ENCODE measurements at regions not wholly inside any gene's neighbourhood (a gene's known extent, or its start where the extent isn't known, plus 50 kb on each side); places are given as distances from the start of the nearest gene placed in this dataset.

- Histone ChIP-seq H3K4me3 (ENCODE audit: low read depth, low read length) (no peak overlapping the region), H3K9ac (ENCODE audit: low read depth, low read length) (no peak overlapping the region), H3K9me3 (ENCODE audit: control insufficient read depth, insufficient read depth, low read length) (no peaks in the 10 kb centered on the region), H3K4me1 (ENCODE audit: control insufficient read depth, insufficient read depth, low read length) (no peaks in the 10 kb centered on the region), H3K27ac (ENCODE audit: low read depth, low read length) (no peak overlapping the region), H3K36me3 (ENCODE audit: control insufficient read depth, insufficient read depth, low read length) (no peaks in the 10 kb centered on the region), H3K27me3 (ENCODE audit: control insufficient read depth, insufficient read depth, low read length) (no peaks in the 10 kb centered on the region)
These were observed 255.2 kb upstream of the ZC3H12C start for GRCh38 chr11:109838026-109838425.

GRCh38 chr11:109845437-109845836, 247.8 kb upstream of the ZC3H12C start:
- Histone ChIP-seq H3K4me1 (ENCODE audit: control insufficient read depth, insufficient read depth, low read length) (no peaks in the 10 kb centered on the region), H3K9me3 (ENCODE audit: control insufficient read depth, insufficient read depth, low read length) (no peaks in the 10 kb centered on the region), H3K36me3 (ENCODE audit: control insufficient read depth, insufficient read depth, low read length) (no peaks in the 10 kb centered on the region), H3K27me3 (ENCODE audit: control insufficient read depth, insufficient read depth, low read length) (no peaks in the 10 kb centered on the region), H3K4me3 (ENCODE audit: low read depth, low read length) (no peak overlapping the region), H3K9ac (ENCODE audit: low read depth, low read length) (no peak overlapping the region), H3K27ac (ENCODE audit: low read depth, low read length) (no peak overlapping the region)

DNA sequence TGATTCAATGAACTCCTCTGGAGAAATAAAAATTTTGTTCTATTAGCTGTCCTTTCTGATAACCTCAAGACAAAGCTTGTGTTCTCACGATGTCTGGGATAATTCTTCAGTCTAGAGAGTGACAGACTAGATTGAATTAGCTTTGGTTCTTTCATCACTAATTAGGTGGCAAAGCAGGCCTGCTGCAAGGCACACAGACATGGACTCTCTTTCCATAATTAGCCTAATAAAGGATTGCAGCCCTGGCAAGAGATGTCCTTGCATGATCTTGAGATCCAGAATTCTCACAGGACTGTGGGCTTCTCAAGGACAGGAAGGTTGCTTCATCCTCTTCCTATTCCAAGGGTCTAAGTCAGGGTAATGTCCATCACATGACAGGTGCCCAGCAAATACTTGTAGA, 245.6 kb upstream of the ZC3H12C start:
- Histone ChIP-seq H3K9me3 (ENCODE audit: control insufficient read depth, insufficient read depth, low read length) (no peaks in the 10 kb centered on the region), H3K27ac (ENCODE audit: low read depth, low read length) (no peak overlapping the region), H3K27me3 (ENCODE audit: control insufficient read depth, insufficient read depth, low read length) (no peaks in the 10 kb centered on the region), H3K36me3 (ENCODE audit: control insufficient read depth, insufficient read depth, low read length) (no peaks in the 10 kb centered on the region), H3K9ac (ENCODE audit: low read depth, low read length) (no peak overlapping the region), H3K4me3 (ENCODE audit: low read depth, low read length) (no peak overlapping the region), H3K4me1 (ENCODE audit: control insufficient read depth, insufficient read depth, low read length) (no peaks in the 10 kb centered on the region)

DNA sequence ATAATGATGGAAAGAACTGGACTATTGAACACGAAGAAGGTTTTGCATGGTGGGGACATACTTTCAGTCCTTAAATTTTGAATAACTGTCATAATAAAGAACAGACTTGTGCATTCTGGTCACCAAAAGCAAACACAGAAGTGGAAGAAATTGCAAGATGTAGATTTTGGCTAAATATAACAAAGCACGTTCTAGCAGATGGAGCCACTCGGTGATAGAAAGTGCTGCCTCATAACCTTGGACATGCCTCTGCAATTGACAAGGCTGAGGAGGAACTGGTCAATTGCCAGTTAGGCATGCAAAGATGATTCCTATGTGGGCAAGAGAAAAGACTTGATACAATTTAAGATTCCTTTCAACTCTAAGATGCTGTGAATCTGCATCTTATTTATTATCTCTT, 244.1 kb upstream of the ZC3H12C start:
- Histone ChIP-seq H3K9ac (ENCODE audit: low read depth, low read length) (no peak overlapping the region), H3K9me3 (ENCODE audit: control insufficient read depth, insufficient read depth, low read length) (no peaks in the 10 kb centered on the region), H3K4me1 (ENCODE audit: control insufficient read depth, insufficient read depth, low read length) (no peaks in the 10 kb centered on the region), H3K4me3 (ENCODE audit: low read depth, low read length) (no peak overlapping the region), H3K27me3 (ENCODE audit: control insufficient read depth, insufficient read depth, low read length) (no peaks in the 10 kb centered on the region), H3K27ac (ENCODE audit: low read depth, low read length) (no peak overlapping the region), H3K36me3 (ENCODE audit: control insufficient read depth, insufficient read depth, low read length) (no peaks in the 10 kb centered on the region)

DNA sequence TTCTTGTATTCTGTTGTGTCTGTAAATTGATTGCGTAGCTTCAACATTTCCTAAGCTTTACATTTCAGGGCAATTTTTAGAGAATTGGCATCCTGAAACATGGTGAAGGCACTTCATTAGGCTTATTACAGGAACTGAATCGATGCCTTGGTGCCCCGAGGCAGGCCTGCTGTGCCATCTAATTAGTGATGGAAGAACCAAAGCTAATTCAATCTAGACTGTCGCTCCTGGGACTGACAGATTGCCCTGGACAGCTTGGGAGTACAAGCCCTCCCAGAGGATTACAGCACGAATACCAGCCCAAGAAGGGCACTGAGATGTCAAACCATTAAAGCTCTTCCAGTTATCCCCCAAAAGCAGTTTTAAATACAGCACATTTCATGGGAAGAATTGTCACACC, 243.2 kb upstream of the ZC3H12C start:
- Histone ChIP-seq H3K27ac (ENCODE audit: low read depth, low read length) (no peak overlapping the region), H3K36me3 (ENCODE audit: control insufficient read depth, insufficient read depth, low read length) (no peaks in the 10 kb centered on the region), H3K4me3 (ENCODE audit: low read depth, low read length) (no peak overlapping the region), H3K9me3 (ENCODE audit: control insufficient read depth, insufficient read depth, low read length) (no peaks in the 10 kb centered on the region), H3K9ac (ENCODE audit: low read depth, low read length) (no peak overlapping the region), H3K4me1 (ENCODE audit: control insufficient read depth, insufficient read depth, low read length) (no peaks in the 10 kb centered on the region), H3K27me3 (ENCODE audit: control insufficient read depth, insufficient read depth, low read length) (no peaks in the 10 kb centered on the region)

DNA sequence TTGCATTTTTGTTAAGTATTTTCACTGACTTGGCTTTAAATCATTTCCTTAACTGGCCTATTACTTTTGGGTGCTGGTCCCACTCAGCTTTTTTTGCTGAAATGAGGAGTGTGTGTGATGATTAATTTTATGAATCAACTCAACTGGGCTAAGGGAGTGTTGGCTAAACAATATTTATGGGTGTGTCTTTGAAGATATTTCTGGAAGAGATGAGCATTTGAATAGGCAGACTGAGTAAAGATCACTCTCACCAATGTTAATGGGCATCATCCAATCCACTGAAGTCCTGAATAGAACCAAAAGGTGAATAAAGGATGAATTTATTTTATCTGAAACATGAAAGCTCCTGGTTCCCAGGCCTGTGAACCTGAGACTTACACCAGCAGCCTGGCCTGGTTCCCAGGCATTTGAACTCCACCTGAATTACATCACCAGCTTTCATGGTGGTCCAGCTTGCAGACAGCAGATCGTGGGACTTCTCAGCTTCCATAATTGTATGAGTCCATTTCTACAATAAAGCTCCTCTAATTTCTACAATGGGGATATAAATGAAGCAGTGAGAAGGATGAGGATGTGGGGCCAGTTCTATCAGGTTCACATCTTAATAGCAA, 241.3 kb upstream of the ZC3H12C start:
- Histone ChIP-seq H3K9me3 (ENCODE audit: control insufficient read depth, insufficient read depth, low read length) (no peaks in the 10 kb centered on the region), H3K4me1 (ENCODE audit: control insufficient read depth, insufficient read depth, low read length) (no peaks in the 10 kb centered on the region), H3K27me3 (ENCODE audit: control insufficient read depth, insufficient read depth, low read length) (no peaks in the 10 kb centered on the region), H3K9ac (ENCODE audit: low read depth, low read length) (no peak overlapping the region), H3K36me3 (ENCODE audit: control insufficient read depth, insufficient read depth, low read length) (no peaks in the 10 kb centered on the region), H3K27ac (ENCODE audit: low read depth, low read length) (no peak overlapping the region), H3K4me3 (ENCODE audit: low read depth, low read length) (no peak overlapping the region)

GRCh38 chr11:109853156-109853776, 239.9 kb upstream of the ZC3H12C start:
- Histone ChIP-seq H3K9me3 (ENCODE audit: control insufficient read depth, insufficient read depth, low read length) (no peaks in the 10 kb centered on the region), H3K4me1 (ENCODE audit: control insufficient read depth, insufficient read depth, low read length) (no peaks in the 10 kb centered on the region), H3K27ac (ENCODE audit: low read depth, low read length) (no peak overlapping the region)

GRCh38 chr11:109854731-109855130, 238.5 kb upstream of the ZC3H12C start:
- no peaks in the 10 kb centered on the region for H3K4me1 ChIP-seq (ENCODE audit: control insufficient read depth, insufficient read depth, low read length)
- H3K9me3 ChIP-seq (ENCODE audit: control insufficient read depth, insufficient read depth, low read length) = no peaks in the 10 kb centered on the region

More at GRCh38 chr11:109853156-109853776, 239.9 kb upstream of the ZC3H12C start:
- Histone ChIP-seq H3K9ac (ENCODE audit: low read depth, low read length) (no peak overlapping the region; the same call in 1 of the 2 replicates), H3K27me3 (ENCODE audit: control insufficient read depth, insufficient read depth, low read length) (no peaks in the 10 kb centered on the region), H3K4me3 (ENCODE audit: low read depth, low read length) (no peak overlapping the region), H3K36me3 (ENCODE audit: control insufficient read depth, insufficient read depth, low read length) (no peaks in the 10 kb centered on the region)

GRCh38 chr11:109856928-109857327, 236.3 kb upstream of the ZC3H12C start:
- H3K9ac ChIP-seq (ENCODE audit: low read depth, low read length) = no peak overlapping the region
- H3K27ac ChIP-seq (ENCODE audit: low read depth, low read length) = no peak overlapping the region
- no peaks in the 10 kb centered on the region for H3K36me3 ChIP-seq (ENCODE audit: control insufficient read depth, insufficient read depth, low read length)
- H3K27me3 ChIP-seq (ENCODE audit: control insufficient read depth, insufficient read depth, low read length) = no peaks in the 10 kb centered on the region
- no peaks in the 10 kb centered on the region for H3K9me3 ChIP-seq (ENCODE audit: control insufficient read depth, insufficient read depth, low read length)
- no peaks in the 10 kb centered on the region for H3K4me1 ChIP-seq (ENCODE audit: control insufficient read depth, insufficient read depth, low read length)
- H3K4me3 ChIP-seq (ENCODE audit: low read depth, low read length) = no peak overlapping the region

More at GRCh38 chr11:109854731-109855130, 238.5 kb upstream of the ZC3H12C start:
- no peak overlapping the region for H3K9ac ChIP-seq (ENCODE audit: low read depth, low read length)
- H3K4me3 ChIP-seq (ENCODE audit: low read depth, low read length) = no peak overlapping the region
- no peaks in the 10 kb centered on the region for H3K36me3 ChIP-seq (ENCODE audit: control insufficient read depth, insufficient read depth, low read length)
- H3K27me3 ChIP-seq (ENCODE audit: control insufficient read depth, insufficient read depth, low read length) = no peaks in the 10 kb centered on the region
- no peak overlapping the region for H3K27ac ChIP-seq (ENCODE audit: low read depth, low read length)

DNA sequence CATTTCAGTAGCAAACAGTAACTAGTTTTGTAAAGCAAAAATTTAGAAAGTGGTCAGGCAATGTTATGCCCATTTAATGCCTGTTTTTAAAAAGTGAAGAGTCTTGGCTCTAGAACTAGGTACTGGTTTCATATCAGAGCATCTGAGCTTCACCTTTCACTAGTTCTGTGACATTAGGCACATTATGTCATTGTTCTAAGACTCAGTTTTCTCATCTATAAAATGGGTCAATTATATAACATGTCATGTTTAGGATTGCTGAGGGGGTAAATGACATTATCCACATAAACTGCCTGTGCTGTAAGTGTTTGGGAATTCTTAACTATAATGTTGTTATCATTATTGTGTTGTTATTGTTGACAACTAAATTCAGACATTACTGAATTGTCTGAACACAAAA, 235.6 kb upstream of the ZC3H12C start:
- H3K9ac ChIP-seq (ENCODE audit: low read depth, low read length) = no peak overlapping the region
- H3K27me3 ChIP-seq (ENCODE audit: control insufficient read depth, insufficient read depth, low read length) = no peaks in the 10 kb centered on the region
- H3K36me3 ChIP-seq (ENCODE audit: control insufficient read depth, insufficient read depth, low read length) = no peaks in the 10 kb centered on the region
- no peaks in the 10 kb centered on the region for H3K4me1 ChIP-seq (ENCODE audit: control insufficient read depth, insufficient read depth, low read length)
- H3K27ac ChIP-seq (ENCODE audit: low read depth, low read length) = no peak overlapping the region
- no peaks in the 10 kb centered on the region for H3K9me3 ChIP-seq (ENCODE audit: control insufficient read depth, insufficient read depth, low read length)
- no peak overlapping the region for H3K4me3 ChIP-seq (ENCODE audit: low read depth, low read length)

- H3K4me3 ChIP-seq (ENCODE audit: low read depth, low read length) = no peak overlapping the region
- H3K27me3 ChIP-seq (ENCODE audit: control insufficient read depth, insufficient read depth, low read length) = no peaks in the 10 kb centered on the region
- H3K9me3 ChIP-seq (ENCODE audit: control insufficient read depth, insufficient read depth, low read length) = no peaks in the 10 kb centered on the region
- no peaks in the 10 kb centered on the region for H3K4me1 ChIP-seq (ENCODE audit: control insufficient read depth, insufficient read depth, low read length)
- no peak overlapping the region for H3K9ac ChIP-seq (ENCODE audit: low read depth, low read length)
- H3K36me3 ChIP-seq (ENCODE audit: control insufficient read depth, insufficient read depth, low read length) = no peaks in the 10 kb centered on the region
- no peak overlapping the region for H3K27ac ChIP-seq (ENCODE audit: low read depth, low read length)
These were observed 235.0 kb upstream of the ZC3H12C start for GRCh38 chr11:109858152-109858551.

Data from HUES48 (cell line).